ENCODE measurements at regions not wholly inside any gene's neighbourhood (a gene's known extent, or its start where the extent isn't known, plus 50 kb on each side); places are given as distances from the start of the nearest gene placed in this dataset.
"Not testable (repeated sequence)": the region's sequence is repeated elsewhere in the genome, so short reads cannot be mapped to it uniquely, and the experiment has no call there.

DNA sequence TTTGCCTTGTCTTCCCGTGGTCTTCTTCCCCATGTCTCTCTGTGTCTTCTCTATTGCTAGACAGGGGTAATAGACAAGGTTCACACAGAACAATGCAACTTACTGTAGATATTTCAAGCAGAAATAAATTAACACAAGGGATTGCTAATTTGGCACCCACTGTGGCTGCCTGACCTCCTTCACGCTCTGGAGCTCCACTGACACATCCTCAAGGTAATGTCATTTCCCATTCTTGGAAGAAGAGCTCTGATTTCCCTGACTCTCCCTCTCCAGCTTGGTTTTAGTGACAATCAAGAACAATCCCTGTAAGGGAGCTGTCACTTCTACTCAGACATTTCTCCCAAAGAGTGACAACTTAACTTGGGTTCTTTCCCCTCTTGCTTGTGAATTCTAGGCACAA, 105.4 kb upstream of the NAP1L1 start:
- DNase-seq (ENCODE audit: low spot score), result no peak
- in situ Hi-C loops (cut with HindIII; ENCODE audit: low sequenced_read_pairs), result no loop called here

GRCh38 chr12:76187177-76187576, 102.7 kb upstream of the NAP1L1 start:
- DNase-seq (ENCODE audit: low spot score), result no peak

GRCh38 chr12:76186131-76186906, 101.8 kb upstream of the NAP1L1 start:
- in situ Hi-C loops (cut with HindIII; ENCODE audit: low sequenced_read_pairs), result no loop called here
- no peak for DNase-seq (ENCODE audit: low spot score)

More at GRCh38 chr12:76187177-76187576, 102.7 kb upstream of the NAP1L1 start:
- in situ Hi-C loops (cut with HindIII; ENCODE audit: low sequenced_read_pairs), result no loop called here

DNA sequence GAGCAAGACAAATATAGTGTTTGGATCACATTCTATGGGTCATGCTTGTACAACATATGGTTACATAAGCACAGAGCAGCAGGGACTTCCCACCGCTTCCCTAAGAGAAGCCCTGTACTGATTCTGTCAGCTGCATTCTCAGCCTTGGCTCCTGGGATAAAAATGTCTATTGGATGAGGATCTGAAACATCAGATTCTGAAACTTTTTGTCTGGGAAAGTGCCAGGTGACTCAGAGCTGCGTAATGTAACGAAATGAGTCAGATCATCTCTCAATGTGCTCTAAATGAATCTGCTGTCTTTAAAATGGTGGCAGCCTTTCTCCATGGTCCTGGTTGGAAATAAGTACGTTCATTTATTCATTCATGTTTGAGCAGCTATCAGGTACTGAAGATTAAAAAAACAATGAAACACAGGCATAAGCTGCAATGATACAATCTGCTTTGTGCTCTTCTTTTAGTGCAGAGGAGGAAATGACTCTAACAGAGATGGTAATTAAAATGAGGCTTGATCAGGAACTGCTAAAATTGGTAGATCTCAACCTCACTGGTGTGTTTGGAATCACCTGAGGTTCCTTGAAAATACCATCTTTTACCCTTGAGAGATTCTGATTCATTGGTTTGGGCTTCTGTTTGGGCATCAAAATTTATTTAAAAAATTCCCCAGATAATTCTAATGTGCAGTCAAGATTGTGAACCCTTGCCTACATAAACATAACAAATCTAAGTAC, 99.1 kb upstream of the NAP1L1 start:
- in situ Hi-C loops (cut with HindIII; ENCODE audit: low sequenced_read_pairs), result no loop called here
- DNase-seq (ENCODE audit: low spot score), result no peak

DNA sequence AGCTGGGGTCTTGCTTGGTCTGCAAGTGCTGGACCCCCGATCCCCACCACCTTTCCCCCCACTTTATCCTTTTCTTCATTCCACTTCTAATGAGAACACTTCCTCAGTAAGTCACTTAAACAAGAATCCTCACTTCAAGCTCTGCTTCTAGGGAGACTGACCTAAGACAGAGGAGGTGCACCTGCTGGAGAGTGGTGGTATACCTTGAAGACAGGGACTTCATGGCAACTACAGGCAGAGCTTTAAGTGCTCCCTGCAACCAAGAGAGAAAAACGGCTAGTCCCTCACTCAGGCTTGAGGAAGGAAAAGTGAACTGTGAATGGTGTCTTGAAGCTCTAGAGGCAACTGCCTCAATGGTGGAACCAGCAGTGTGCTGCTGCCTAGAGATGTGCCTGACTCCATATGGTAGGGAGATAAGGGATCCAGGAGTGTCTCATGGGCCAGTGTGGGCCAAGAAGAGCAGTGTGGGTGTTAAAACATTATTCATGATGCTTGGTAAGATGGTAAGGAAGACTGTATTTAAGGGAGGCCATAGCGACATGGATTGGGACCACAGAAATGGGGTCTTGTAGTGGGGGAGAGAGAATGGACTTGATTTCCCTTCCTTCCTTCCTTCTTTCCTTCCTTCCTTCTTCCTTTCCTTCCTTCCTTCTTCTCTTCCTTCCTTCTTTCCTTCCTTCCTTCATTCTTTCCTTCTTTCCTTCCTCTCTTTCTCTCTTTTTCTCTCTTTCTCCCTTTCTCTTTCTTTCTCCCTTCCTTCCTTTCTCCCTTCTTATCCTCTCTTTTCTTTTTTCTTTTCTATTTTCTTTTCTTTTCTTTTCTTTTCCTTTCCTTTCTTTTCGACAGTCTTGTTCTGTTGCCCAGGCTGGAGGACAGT, 96.2 kb upstream of the NAP1L1 start:
- in situ Hi-C loops (cut with HindIII; ENCODE audit: low sequenced_read_pairs), result no loop called here
- DNase-seq (ENCODE audit: low spot score), result no peak

GRCh38 chr12:76178452-76178851, 94.0 kb upstream of the NAP1L1 start:
- no peak for DNase-seq (ENCODE audit: low spot score)
- in situ Hi-C loops (cut with HindIII; ENCODE audit: low sequenced_read_pairs), result no loop called here

DNA sequence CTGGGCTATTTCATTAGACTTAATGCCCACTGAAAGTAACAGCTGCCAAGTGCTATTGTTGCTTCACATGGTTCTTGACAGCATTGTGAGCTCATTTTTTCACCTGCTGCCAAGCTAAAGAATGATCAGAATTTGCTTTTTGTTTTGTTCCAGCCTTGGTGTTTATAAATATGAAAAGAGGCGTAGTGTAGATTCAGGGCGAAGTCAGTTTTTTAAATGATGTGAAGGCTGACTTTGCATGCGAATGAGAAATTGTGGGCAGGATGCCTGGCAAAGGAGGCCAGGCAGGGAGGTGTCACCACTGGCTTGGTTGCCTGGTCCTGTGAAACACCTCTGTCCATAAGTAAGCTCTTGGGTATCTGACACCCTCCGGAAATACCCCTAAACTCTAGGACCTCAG, 93.3 kb upstream of the NAP1L1 start:
- in situ Hi-C loops (cut with HindIII; ENCODE audit: low sequenced_read_pairs), result no loop called here
- DNase-seq (ENCODE audit: low spot score), result no peak

- no peak for DNase-seq (ENCODE audit: low spot score)
- in situ Hi-C loops (cut with HindIII; ENCODE audit: low sequenced_read_pairs), result no loop called here
Observed at GRCh38 chr12:76176940-76177339, 92.5 kb upstream of the NAP1L1 start.

DNA sequence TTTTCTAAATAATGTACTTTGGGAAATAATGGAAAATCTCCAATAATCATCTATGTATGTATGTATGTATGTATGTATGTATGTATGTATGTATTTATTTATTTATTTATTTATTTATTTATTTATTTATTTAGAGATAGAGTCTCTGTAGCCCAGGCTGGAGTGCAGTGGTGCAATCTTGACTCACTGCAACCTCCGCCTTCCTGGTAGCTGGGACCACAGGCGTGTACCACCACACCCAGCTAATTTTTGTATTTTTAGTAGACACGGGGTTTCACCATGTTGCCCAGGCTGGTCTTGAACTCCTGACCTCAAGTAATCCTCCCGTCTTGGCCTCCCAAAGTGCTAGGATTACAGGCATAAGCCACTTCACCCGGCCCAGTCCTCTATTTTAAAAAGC, 91.5 kb upstream of the NAP1L1 start:
- in situ Hi-C loops (cut with HindIII; ENCODE audit: low sequenced_read_pairs); DNase-seq (ENCODE audit: low spot score): not testable (repeated sequence)

- in situ Hi-C loops (cut with HindIII; ENCODE audit: low sequenced_read_pairs), result no loop called here
- DNase-seq (ENCODE audit: low spot score), result no peak
Observed at GRCh38 chr12:76173756-76174155, 89.3 kb upstream of the NAP1L1 start.

DNA sequence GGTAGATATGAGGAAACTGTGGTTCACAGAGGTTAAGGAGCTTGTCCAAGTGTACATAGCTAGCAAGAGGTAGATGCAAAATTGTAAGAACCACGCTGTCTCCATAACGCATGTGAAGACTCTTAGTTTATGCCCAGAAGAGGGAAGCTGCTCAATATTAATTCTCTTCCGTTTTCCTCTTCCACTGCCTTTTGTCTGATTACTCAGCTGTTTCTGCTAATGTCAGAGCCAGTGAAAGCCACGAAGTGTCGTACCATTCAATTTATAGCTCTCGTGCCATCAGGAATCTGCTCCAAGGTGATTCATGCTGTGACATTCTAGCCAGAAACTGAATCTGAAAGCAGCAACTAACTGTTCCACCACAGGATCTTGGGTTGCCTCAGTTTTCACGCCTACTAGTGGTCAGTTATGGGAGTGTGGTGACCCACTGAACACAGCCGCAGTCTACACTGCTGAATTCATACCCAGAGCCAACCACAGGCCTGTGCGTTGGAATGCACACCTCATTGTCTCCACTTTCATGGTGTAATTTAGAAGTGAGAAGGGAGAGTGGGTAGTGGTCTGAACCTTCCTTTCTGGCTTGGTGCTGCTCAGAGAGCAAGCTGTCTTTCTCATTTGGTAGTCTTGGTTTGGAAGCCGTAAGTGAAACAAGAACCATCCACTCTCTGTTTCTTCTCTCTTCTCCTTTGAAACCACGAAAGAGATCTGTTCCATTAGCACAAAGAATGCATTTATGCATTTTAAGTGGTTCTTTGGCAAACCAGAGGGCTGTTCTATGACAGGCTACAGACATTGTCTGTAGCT, 74.2 kb upstream of the NAP1L1 start:
- peak; percentile 20 for DNase-seq (ENCODE audit: low spot score)
- in situ Hi-C loops (cut with HindIII; ENCODE audit: low sequenced_read_pairs), result no loop called here

- in situ Hi-C loops (cut with HindIII; ENCODE audit: low sequenced_read_pairs), result no loop called here
- DNase-seq (ENCODE audit: low spot score), result no peak
Observed at GRCh38 chr12:76156726-76157125, 72.2 kb upstream of the NAP1L1 start.

DNA sequence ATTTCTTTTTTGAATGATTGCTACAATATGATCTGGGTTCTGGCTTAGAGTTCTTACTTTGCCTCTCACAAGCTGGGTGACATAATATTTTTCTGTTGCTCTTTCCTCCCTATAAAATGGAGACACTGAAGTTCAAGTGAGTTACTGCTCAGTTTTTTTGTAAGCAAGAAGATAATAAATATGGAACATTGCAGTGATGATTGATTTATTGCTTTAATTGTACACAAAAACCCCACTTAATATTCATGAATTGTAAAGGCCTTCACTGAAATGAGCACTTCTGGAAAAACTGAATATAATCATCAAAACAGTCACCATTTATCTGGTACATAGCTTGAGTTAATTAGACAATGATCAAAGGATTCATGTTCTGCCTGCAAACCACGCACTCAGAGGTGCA, 71.8 kb upstream of the NAP1L1 start:
- DNase-seq (ENCODE audit: low spot score), result no peak

DNA sequence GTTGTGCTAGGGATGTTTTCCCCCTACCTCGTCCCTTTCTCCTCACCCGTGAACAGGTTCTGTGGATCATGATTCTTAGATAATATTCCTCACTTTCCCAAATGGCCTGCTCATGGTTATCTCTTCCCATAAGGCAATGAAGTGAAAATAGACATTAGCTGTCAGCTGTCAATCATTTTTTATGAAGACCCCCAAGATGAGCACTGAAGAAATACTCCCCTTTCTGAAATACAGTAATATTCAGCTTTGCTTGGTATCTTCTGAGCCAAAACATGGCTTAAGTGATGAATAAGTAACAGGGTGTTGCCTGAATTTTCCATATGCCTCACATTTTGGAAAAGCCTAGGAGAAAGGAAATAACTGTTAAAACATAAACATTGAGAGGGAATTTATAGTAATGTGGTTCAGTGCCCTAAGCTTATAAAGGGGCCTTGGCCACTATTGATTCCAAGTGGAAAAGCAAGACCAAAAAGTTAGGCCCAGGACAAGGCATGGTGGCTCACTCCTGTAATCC, 70.7 kb upstream of the NAP1L1 start:
- in situ Hi-C loops (cut with HindIII; ENCODE audit: low sequenced_read_pairs), result no loop called here
- no peak for DNase-seq (ENCODE audit: low spot score)

More for the DNA sequence above, 71.8 kb upstream of the NAP1L1 start:
- in situ Hi-C loops (cut with HindIII; ENCODE audit: low sequenced_read_pairs), result no loop called here

GRCh38 chr12:76153616-76154015, 69.1 kb upstream of the NAP1L1 start:
- no peak for DNase-seq (ENCODE audit: low spot score)
- in situ Hi-C loops (cut with HindIII; ENCODE audit: low sequenced_read_pairs), result no loop called here

- in situ Hi-C loops (cut with HindIII; ENCODE audit: low sequenced_read_pairs), result no loop called here
Observed at GRCh38 chr12:76152181-76152807, 67.8 kb upstream of the NAP1L1 start.

DNA sequence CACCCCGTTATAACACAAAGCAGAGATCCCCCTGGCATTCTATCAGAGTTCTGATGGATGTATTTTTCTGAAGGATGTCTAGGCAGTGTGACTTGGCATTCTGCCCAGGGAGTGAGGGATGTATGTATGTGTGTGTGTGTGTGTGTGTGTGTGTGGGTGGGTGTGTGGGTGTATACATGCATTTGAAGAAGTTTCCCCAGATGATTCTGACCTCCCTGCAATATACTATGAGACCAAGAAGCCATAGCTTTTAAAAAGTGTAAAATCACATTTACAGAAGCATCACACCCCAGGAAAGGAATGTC, 59.7 kb upstream of the NAP1L1 start:
- no peak for DNase-seq (ENCODE audit: low spot score)
- in situ Hi-C loops (cut with HindIII; ENCODE audit: low sequenced_read_pairs), result no loop called here

More at GRCh38 chr12:76152181-76152807, 67.8 kb upstream of the NAP1L1 start:
- no peak for DNase-seq (ENCODE audit: low spot score)

- no peak for DNase-seq (ENCODE audit: low spot score)
- in situ Hi-C loops (cut with HindIII; ENCODE audit: low sequenced_read_pairs), result no loop called here
Observed at GRCh38 chr12:76143343-76144244, 59.1 kb upstream of the NAP1L1 start.
